GM19238 (cell line): ENCODE measurements at regions not wholly inside any gene's neighbourhood (a gene's known extent, or its start where the extent isn't known, plus 50 kb on each side); places are given as distances from the start of the nearest gene placed in this dataset.
A peak's percentile ranks its signal among the peaks of the same experiment; 100 is the strongest.

Experiments used
- DNase-seq: peaks from one replicate; pipeline ENCODE4 v3.0.0; 2011; ENCODE audit warnings: low spot score; ENCODE audit not compliant: insufficient read length

GRCh38 chr15:77715051-77715450 is 82.3 kb upstream of the LINGO1 start:
- DNase-seq, result no peak

- DNase-seq, result no peak
Observed at GRCh38 chr15:77714555-77714954, 81.8 kb upstream of the LINGO1 start.

- DNase-seq, result no peak
Observed at GRCh38 chr15:77714023-77714422, 81.3 kb upstream of the LINGO1 start.

GRCh38 chr15:77713281-77713680 is 80.6 kb upstream of the LINGO1 start:
- DNase-seq, result no peak

- DNase-seq, result no peak
Observed at GRCh38 chr15:77712438-77712837, 79.7 kb upstream of the LINGO1 start.

- DNase-seq, result no peak
Observed at GRCh38 chr15:77710637-77711036, 77.9 kb upstream of the LINGO1 start.

GRCh38 chr15:77710206-77710605 is 77.5 kb upstream of the LINGO1 start:
- no peak for DNase-seq

GRCh38 chr15:77709135-77709886 is 76.6 kb upstream of the LINGO1 start:
- DNase-seq, result no peak

GRCh38 chr15:77706482-77707244 is 74.0 kb upstream of the LINGO1 start:
- no peak for DNase-seq

GRCh38 chr15:77702211-77702957 is 69.7 kb upstream of the LINGO1 start:
- DNase-seq, result peak; percentile 32

- no peak for DNase-seq
Observed at GRCh38 chr15:77698481-77698880, 65.8 kb upstream of the LINGO1 start.

GRCh38 chr15:77697893-77698292 is 65.2 kb upstream of the LINGO1 start:
- DNase-seq, result no peak

GRCh38 chr15:77696871-77697270 is 64.2 kb upstream of the LINGO1 start:
- no peak for DNase-seq

GRCh38 chr15:77695961-77696582 is 63.4 kb upstream of the LINGO1 start:
- no peak for DNase-seq

- DNase-seq, result no peak
Observed at GRCh38 chr15:77695548-77695947, 62.8 kb upstream of the LINGO1 start.

- no peak for DNase-seq
Observed at GRCh38 chr15:77693576-77693975, 60.9 kb upstream of the LINGO1 start.

GRCh38 chr15:77692614-77693013 is 59.9 kb upstream of the LINGO1 start:
- no peak for DNase-seq

GRCh38 chr15:77691607-77692006 is 58.9 kb upstream of the LINGO1 start:
- DNase-seq, result no peak

- DNase-seq, result no peak
Observed at GRCh38 chr15:77689821-77690220, 57.1 kb upstream of the LINGO1 start.

- DNase-seq, result no peak
Observed at GRCh38 chr15:77688693-77689092, 56.0 kb upstream of the LINGO1 start.

- no peak for DNase-seq
Observed at GRCh38 chr15:77688266-77688665, 55.6 kb upstream of the LINGO1 start.
